Lower lobe of right lung (tissue), 2 donors: ENCODE measurements at regions not wholly inside any gene's neighbourhood (a gene's known extent, or its start where the extent isn't known, plus 50 kb on each side); places are given as distances from the start of the nearest gene placed in this dataset.

Source experiments
- ATAC-seq, 2 donors: fragments of 200-7000 bp; cut with Tn5 transposase; one replicate each; pipeline ENCODE4 v1.9.1; 2020 to 2022; ENCODE audit warnings: mild to moderate bottlenecking in 2 of 2, moderate library complexity in 2 of 2
- DNase-seq: peaks from one replicate; pipeline ENCODE4 v3.0.0-alpha.2; 2020
- H3K27ac ChIP-seq: fragments of 200-600 bp; one replicate; pipeline ENCODE4 v1.8.0; 2022
- H3K27me3 ChIP-seq: fragments of 200-600 bp; one replicate; pipeline ENCODE4 v1.8.0; 2022; ENCODE audit warnings: low read depth
- H3K36me3 ChIP-seq: fragments of 200-600 bp; one replicate; pipeline ENCODE4 v1.8.0; 2022; ENCODE audit warnings: mild to moderate bottlenecking
- H3K4me1 ChIP-seq: fragments of 200-600 bp; one replicate; pipeline ENCODE4 v1.8.0; 2022
- H3K4me3 ChIP-seq: fragments of 200-600 bp; one replicate; pipeline ENCODE4 v1.8.0; 2022; ENCODE audit warnings: mild to moderate bottlenecking
- H3K9me3 ChIP-seq: fragments of 200-600 bp; one replicate; pipeline ENCODE4 v1.8.0; 2022
- intact Hi-C: fragments of 100-400 bp; cut with DNase I; formaldehyde crosslinking; loops from one replicate; pipeline ENCODE4 v1.11.0; 2022
- TF ChIP-seq, protein P1 (sequence below): fragments of 200-600 bp; IDR thresholded peaks from one replicate; pipeline ENCODE4 v1.8.0; 2022; ENCODE audit warnings: antibody characterized with exemption, mild to moderate bottlenecking
- donor health status: DM: no; HTN: yes; CAD: no; lungs with severe emphysema.

GRCh38 chr10:128973221-128973620, 493.8 kb upstream of the MGMT start:
- intact Hi-C loops, result no loop called here
- TF ChIP-seq, protein P1, sequence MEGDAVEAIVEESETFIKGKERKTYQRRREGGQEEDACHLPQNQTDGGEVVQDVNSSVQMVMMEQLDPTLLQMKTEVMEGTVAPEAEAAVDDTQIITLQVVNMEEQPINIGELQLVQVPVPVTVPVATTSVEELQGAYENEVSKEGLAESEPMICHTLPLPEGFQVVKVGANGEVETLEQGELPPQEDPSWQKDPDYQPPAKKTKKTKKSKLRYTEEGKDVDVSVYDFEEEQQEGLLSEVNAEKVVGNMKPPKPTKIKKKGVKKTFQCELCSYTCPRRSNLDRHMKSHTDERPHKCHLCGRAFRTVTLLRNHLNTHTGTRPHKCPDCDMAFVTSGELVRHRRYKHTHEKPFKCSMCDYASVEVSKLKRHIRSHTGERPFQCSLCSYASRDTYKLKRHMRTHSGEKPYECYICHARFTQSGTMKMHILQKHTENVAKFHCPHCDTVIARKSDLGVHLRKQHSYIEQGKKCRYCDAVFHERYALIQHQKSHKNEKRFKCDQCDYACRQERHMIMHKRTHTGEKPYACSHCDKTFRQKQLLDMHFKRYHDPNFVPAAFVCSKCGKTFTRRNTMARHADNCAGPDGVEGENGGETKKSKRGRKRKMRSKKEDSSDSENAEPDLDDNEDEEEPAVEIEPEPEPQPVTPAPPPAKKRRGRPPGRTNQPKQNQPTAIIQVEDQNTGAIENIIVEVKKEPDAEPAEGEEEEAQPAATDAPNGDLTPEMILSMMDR, result no peak
- ATAC-seq, result no peak
- Histone ChIP-seq H3K27me3 (no peaks in the 10 kb centered on the region), H3K4me3 (no peak overlapping the region), H3K27ac (no peak overlapping the region), H3K36me3 (no peaks in the 10 kb centered on the region), H3K4me1 (no peaks in the 10 kb centered on the region), H3K9me3 (no peaks in the 10 kb centered on the region)
- no peak for DNase-seq

DNA sequence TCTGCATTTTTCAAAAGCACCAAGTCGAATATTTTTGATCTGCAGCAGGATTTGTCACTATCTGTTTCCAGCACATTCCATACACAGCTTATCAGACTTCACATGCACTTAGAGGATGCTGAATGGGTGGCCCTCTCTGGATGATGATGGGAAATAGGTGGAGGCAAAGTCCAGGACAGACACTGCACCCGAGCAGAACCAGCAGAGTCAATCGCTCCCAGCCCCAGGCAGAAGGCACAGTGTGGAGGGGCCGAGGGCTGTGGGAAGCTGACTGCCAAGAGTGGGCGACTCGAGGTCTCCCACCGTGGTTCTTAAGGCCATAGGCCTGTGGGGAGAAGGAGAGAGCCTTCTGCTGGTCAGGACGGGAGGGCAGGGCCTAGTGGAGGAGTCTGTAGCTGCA, 490.2 kb upstream of the MGMT start:
- Histone ChIP-seq H3K9me3 (no peaks in the 10 kb centered on the region), H3K27ac (no peak overlapping the region), H3K4me3 (no peak overlapping the region), H3K4me1 (no peaks in the 10 kb centered on the region), H3K27me3 (no peaks in the 10 kb centered on the region), H3K36me3 (no peaks in the 10 kb centered on the region)
- intact Hi-C loops, result no loop called here
- ATAC-seq (no peak), DNase-seq (no peak)
- TF ChIP-seq, protein P1, result no peak

DNA sequence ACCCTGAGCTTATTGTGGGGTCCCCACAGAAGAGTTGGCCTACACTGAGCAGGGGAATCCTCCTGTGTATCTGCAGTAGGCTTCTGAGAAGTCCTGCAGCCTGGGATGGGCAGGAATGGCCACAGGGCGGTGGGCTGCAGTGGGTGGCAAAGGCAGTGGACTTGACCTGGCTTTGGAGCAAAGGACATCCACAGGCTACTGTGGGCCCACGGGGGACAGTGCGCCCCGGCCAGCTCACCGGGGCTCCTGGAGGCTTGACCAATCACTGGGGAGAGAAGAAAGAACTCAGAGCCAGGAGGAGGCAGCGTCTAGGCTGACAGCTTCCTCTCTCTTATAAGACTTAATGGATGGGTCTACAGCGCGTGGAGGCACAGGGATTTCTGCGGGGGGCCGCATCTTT, 488.8 kb upstream of the MGMT start:
- ATAC-seq, result no peak
- intact Hi-C loops, result no loop called here
- Histone ChIP-seq H3K4me1 (no peaks in the 10 kb centered on the region), H3K36me3 (no peaks in the 10 kb centered on the region), H3K9me3 (no peaks in the 10 kb centered on the region), H3K27me3 (no peaks in the 10 kb centered on the region), H3K27ac (no peak overlapping the region), H3K4me3 (no peak overlapping the region)
- DNase-seq, result no peak
- TF ChIP-seq, protein P1, result no peak

GRCh38 chr10:128979405-128979804, 487.6 kb upstream of the MGMT start:
- H3K27me3 ChIP-seq, result no peaks in the 10 kb centered on the region
- no peak for ATAC-seq

GRCh38 chr10:128981251-128981650, 485.8 kb upstream of the MGMT start:
- DNase-seq (no peak), ATAC-seq (no peak)
- intact Hi-C loops, result no loop called here
- no peaks in the 10 kb centered on the region for H3K27me3 ChIP-seq
- TF ChIP-seq, protein P1, result no peak
- no peaks in the 10 kb centered on the region for H3K4me1 ChIP-seq
- no peaks in the 10 kb centered on the region for H3K9me3 ChIP-seq
- H3K36me3 ChIP-seq, result no peaks in the 10 kb centered on the region
- H3K4me3 ChIP-seq, result no peak overlapping the region
- no peak overlapping the region for H3K27ac ChIP-seq

More at GRCh38 chr10:128979405-128979804, 487.6 kb upstream of the MGMT start:
- Histone ChIP-seq H3K4me3 (no peak overlapping the region), H3K4me1 (no peaks in the 10 kb centered on the region), H3K27ac (no peak overlapping the region), H3K9me3 (no peaks in the 10 kb centered on the region), H3K36me3 (no peaks in the 10 kb centered on the region)
- DNase-seq, result no peak
- intact Hi-C loops, result no loop called here
- TF ChIP-seq, protein P1, result no peak
